Urothelium cell line (cell line): ENCODE measurements at regions not wholly inside any gene's neighbourhood (a gene's known extent, or its start where the extent isn't known, plus 50 kb on each side); places are given as distances from the start of the nearest gene placed in this dataset.
"Not testable (repeated sequence)": the region's sequence is repeated elsewhere in the genome, so short reads cannot be mapped to it uniquely, and the experiment has no call there.

ENCODE experiments used
- DNase-seq: peaks from one replicate; pipeline ENCODE4 v3.0.0; 2011; ENCODE audit warnings: low spot score, mixed read lengths
- FAIRE-seq: peaks from 2 replicates; lab custom pipeline; 2011; peaks lifted over from hg19 to GRCh38; lab: Jason Lieb, UNC

DNA sequence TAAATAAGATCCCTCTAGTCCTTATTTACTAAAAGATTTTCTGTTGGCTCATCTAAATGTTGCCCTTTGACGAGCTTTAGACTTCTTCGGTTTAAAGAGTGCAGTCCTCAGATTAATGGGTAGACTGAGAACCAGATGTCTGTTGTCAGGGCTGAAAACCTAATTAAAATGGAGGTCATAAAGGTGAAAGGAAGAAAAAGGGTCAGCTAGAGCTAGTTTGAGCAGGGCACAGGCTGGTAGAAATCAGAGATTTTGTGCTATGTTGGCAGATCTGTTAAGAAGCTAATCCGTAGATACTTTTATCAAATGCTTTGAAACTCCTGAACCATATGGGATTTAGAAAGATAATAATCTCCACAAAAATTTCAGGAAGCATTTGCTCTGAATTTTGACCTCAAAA is 959.0 kb downstream of the PLA2G4A start:
- no peak for DNase-seq
- no peak for FAIRE-seq

- no peak for FAIRE-seq
- no peak for DNase-seq
Measured at GRCh38 chr1:187788718-187789117, 960.0 kb downstream of the PLA2G4A start.

DNA sequence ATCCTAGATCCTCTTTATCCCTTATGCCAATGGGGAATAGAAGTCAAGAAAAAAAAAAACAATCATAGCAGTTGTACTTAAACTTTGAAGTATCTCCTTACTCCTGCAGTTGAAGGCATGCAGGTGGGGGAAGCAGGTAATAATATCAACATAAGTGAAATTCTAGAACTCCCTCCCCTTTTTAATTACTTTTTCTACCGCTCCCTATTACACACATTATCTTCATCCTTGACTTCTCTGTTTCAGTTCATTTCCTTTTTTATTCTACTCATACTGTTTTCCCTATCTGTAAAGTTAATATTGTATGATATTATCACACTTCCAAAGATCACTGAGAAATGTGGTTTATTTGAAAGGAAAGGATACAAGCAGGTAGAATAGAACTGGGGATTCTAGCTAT is 962.0 kb downstream of the PLA2G4A start:
- FAIRE-seq, result no peak

GRCh38 chr1:187794561-187794960 is 965.8 kb downstream of the PLA2G4A start:
- FAIRE-seq (no peak), DNase-seq (no peak)

More for the DNA sequence above, 962.0 kb downstream of the PLA2G4A start:
- DNase-seq, result no peak

DNA sequence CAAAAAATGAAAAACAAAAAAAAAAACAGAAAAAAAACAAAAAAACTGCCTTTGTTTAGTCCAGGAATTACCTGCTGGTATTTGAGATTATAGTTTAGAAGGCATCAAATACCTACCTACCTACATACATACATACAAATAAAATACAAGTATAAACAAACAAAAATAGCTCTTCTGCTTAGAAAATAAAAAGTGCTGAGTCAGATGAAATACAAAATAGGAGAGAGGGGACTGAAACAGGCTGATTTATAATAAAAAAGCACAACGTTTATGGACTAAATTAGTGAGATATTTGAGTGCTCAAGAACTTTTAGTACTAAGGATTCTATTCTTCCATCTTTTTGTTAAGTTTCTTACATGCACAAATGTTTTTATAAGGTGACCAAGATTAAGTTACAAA is 980.8 kb downstream of the PLA2G4A start:
- DNase-seq (no peak), FAIRE-seq (no peak)

DNA sequence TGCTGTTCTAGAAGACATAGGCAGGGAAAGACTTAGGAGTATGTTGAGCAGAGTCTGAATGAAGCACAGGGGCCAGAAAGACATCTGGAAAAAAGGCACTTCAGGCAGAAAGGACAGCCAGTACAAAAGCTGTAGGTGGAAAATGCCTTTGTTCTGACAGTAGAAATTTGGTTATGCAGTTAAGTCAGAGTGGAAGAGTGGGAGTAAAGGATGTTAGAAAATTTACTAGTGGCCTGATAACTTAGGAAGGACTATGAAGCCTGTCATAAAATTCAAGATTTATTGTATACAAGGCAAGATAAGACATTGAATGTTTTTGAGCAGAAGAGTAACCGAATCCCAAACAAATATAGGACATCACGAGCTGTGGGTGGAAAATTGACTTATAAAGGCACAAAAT is 987.9 kb downstream of the PLA2G4A start:
- DNase-seq, result no peak
- no peak for FAIRE-seq

- no peak for FAIRE-seq
- no peak for DNase-seq
Measured at GRCh38 chr1:187817782-187818181, 989.0 kb downstream of the PLA2G4A start.

- FAIRE-seq (no peak), DNase-seq (no peak)
Measured at GRCh38 chr1:187819086-187819485, 990.3 kb downstream of the PLA2G4A start.

- DNase-seq (no peak), FAIRE-seq (no peak)
Measured at GRCh38 chr1:187836557-187836956, 1007.8 kb downstream of the PLA2G4A start.

GRCh38 chr1:187837787-187838186 is 1009.0 kb downstream of the PLA2G4A start:
- no peak for DNase-seq
- FAIRE-seq, result no peak

DNA sequence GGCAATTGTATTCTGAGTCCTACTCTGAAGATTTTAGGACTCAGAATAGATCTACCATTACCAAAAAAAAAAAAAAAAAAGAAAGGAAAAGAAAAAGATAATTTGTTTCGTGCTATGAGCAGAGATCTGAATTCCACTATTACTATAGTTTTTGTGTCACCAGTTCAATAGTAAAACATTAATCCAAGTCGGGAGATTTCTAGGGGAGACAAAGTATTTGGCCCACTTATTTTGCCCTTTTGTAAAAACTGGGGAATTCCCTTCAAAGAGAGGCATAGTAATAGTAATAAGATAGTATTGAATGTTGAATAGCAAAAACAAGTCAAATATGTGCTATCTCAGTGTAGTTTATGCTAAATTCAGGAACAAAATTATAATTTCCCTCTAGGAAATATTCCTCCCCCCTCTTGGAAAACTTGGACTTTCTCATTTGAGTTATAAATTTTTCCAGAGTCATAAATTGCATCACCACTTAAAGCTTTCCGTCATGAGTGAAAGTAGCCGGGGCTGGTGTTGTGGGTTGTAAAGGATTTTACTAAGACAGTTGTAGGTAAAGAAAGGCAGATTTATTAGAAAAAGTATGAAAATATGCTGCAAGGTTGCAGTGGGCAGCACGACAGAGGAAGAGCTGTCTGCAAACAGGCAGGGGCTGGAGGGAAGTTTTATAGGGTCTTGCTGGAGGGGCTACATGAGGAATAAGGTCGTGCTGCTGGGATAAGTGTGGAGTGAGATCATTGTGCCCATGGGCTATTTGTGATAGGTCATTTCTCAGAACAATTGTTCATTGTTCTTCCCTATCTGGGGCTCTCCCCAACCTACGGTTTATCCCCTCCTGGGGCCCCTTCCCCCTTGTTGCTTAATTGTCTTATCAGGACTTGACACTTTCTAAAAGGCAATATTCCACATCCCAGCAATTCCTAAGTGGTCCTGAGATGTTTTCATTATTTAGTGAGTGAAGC is 1009.9 kb downstream of the PLA2G4A start:
- FAIRE-seq (no peak), DNase-seq (no peak)

- DNase-seq (no peak), FAIRE-seq (no peak)
Measured at GRCh38 chr1:187839873-187840272, 1011.1 kb downstream of the PLA2G4A start.

GRCh38 chr1:187840557-187840956 is 1011.8 kb downstream of the PLA2G4A start:
- FAIRE-seq (no peak), DNase-seq (no peak)

- DNase-seq (no peak), FAIRE-seq (no peak)
Measured at GRCh38 chr1:187842406-187843165, 1013.8 kb downstream of the PLA2G4A start.

DNA sequence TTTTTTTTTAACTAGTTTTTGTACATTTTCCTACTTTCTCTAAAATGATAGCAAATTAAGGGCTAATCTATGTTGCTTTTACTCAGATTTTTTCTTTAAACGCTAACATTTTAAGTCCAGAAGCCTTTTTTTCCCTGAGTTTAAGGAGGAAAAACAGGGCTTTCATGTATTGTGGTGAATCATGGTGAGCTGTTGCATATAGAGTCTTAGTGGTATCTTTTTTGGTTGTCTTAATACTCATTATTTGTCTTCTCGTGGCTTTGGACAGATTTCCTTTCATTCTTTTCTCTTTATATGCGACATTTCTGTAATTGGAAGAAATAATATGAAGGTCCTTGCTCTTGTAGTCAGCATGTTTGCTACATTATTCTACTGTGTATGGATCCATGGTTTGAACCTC is 1015.6 kb downstream of the PLA2G4A start:
- DNase-seq (no peak), FAIRE-seq (no peak)

GRCh38 chr1:187847531-187847930 is 1018.8 kb downstream of the PLA2G4A start:
- FAIRE-seq, result no peak
- no peak for DNase-seq

DNA sequence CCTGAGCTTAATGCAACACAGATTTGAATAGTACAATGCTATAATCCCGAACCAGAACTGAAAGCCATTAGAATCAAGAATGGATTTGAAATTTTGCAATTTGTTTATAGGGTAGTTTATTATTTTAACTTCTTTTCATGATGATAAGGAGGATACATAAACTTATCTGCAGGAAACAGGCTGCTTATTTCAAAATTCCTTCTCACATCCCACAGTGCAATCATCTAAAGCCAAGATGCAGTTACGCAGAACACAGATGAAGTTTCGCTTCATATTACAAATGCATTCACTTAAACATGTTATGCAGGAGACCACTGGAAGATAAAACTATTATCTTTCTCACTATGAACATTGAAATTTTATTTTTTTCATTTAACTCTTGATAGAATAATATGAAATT is 1019.6 kb downstream of the PLA2G4A start:
- DNase-seq (no peak), FAIRE-seq (no peak)

DNA sequence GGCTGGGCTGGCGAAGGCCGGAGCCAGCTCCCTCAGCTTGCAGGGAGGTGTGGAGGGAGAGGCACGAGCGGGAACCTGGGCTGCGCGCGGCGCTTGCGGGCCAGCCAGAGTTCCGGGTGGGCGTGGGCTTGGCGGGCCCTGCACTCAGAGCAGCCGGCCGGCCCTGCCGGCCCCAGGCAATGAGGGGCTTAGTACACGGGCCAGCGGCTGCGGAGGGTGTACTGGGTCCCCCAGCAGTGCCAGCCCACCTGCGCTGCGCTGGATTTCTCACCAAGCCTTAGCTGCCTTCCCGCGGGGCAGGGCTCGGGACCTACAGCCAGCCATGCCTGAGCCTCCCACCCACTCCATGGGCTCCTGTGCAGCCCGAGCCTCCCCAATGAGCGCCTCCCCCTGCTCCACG is 1021.4 kb downstream of the PLA2G4A start:
- DNase-seq, FAIRE-seq: not testable (repeated sequence)

GRCh38 chr1:187853505-187853904 is 1024.8 kb downstream of the PLA2G4A start:
- no peak for FAIRE-seq

DNA sequence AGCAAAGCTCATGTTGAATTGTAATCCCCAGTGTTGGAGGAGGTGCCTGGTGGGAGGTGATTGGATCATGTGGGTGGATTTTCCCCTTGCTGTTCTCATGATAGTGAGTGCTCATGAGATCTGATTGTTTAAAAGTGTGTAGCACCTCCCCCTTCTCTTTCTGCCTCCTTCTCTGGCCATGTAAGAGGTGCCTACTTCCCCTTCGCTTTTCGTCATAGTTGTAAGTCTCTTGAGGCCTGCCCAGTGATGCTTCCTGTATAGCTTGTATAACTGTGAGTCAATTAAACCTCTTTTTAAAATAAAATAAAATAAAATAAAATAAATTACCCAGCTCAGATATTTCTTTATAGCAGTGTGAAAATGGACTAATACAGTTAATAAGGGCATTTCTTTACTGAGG is 1025.7 kb downstream of the PLA2G4A start:
- no peak for DNase-seq
- FAIRE-seq, result no peak

More at GRCh38 chr1:187853505-187853904, 1024.8 kb downstream of the PLA2G4A start:
- no peak for DNase-seq

DNA sequence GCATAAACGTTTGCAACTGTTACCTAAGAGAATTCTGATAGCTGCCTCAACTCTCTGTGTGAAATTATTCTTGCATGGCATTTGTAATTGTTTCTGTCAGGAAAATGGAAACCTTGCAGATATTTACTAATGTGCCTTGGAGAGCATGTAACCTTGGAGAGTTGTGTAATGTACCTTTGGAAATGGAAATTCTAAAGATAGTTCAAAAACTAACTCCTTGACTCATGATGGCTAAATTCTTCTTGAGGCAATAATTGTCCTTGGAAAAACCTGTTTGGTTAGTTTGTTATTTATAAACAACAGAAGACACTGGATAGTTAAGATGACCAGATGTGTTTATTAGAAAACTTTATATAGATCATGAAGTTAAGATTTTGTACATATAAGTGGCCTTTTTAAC is 1033.8 kb downstream of the PLA2G4A start:
- FAIRE-seq, result no peak

GRCh38 chr1:187870552-187870951 is 1041.8 kb downstream of the PLA2G4A start:
- no peak for DNase-seq
- FAIRE-seq, result no peak

More for the DNA sequence above, 1033.8 kb downstream of the PLA2G4A start:
- no peak for DNase-seq
